ENCODE measurements at regions not wholly inside any gene's neighbourhood (a gene's known extent, or its start where the extent isn't known, plus 50 kb on each side); places are given as distances from the start of the nearest gene placed in this dataset.

- no peak for TF ChIP-seq ELF1 (IDR thresholded peaks at IDR 0.05; ENCODE audit: borderline replicate concordance, low read depth)
- no peak for TF ChIP-seq CTCF (IDR thresholded peaks at IDR 0.05 in 2 of 3, conservative IDR thresholded peaks at IDR 0.05 in 1 of 3; ENCODE audit: borderline replicate concordance in 1 of 3, insufficient read depth in 1 of 3, low read depth in 2 of 3, low read length in 2 of 3)
- no peak for TF ChIP-seq POLR2A (IDR thresholded peaks at IDR 0.05; ENCODE audit: borderline replicate concordance, extremely low read depth, insufficient read depth, insufficient read length)
- no peak for TF ChIP-seq EZH2 (IDR thresholded peaks at IDR 0.05)
- no peak for TF ChIP-seq EZH2phosphoT487 (IDR thresholded peaks at IDR 0.05; ENCODE audit: borderline replicate concordance)
- TF ChIP-seq SP1 (IDR thresholded peaks at IDR 0.05; ENCODE audit: low read depth): no peak
- no peak for TF ChIP-seq ZFX (IDR thresholded peaks at IDR 0.05)
- TF ChIP-seq REST (IDR thresholded peaks at IDR 0.05; ENCODE audit: low read depth): no peak
- no peak for TF ChIP-seq JUND (IDR thresholded peaks at IDR 0.05)
- no peak for TF ChIP-seq SRF (IDR thresholded peaks at IDR 0.05; ENCODE audit: low read depth)
- no peak for TF ChIP-seq EGR1 (IDR thresholded peaks at IDR 0.05; ENCODE audit: low read depth)
- TF ChIP-seq YY1 (IDR thresholded peaks at IDR 0.05; ENCODE audit: extremely low read depth, insufficient replicate concordance, low read depth, low read length): no peak
- no peak for TF ChIP-seq TCF7L2 (IDR thresholded peaks at IDR 0.05; ENCODE audit: borderline replicate concordance, extremely low read depth, insufficient read depth, insufficient read length)
- TF ChIP-seq CBX3 (IDR thresholded peaks at IDR 0.05; ENCODE audit: low read depth): no peak
These were observed 562.7 kb downstream of the RFPL4B start for GRCh38 chr6:112909781-112910180.
